Type B pancreatic cell (in vitro differentiated cells): ENCODE measurements at regions not wholly inside any gene's neighbourhood (a gene's known extent, or its start where the extent isn't known, plus 50 kb on each side); places are given as distances from the start of the nearest gene placed in this dataset.

Source experiments
- DNase-seq: peaks from one replicate; pipeline ENCODE4 v3.0.0; 2021; ENCODE audit warnings: mixed read lengths; ENCODE audit not compliant: unreplicated experiment; ENCODE audit errors: extremely low spot score
- H3K27ac Mint-ChIP-seq: 2 replicates; pipeline ENCODE4 v1.8.0; 2021; ENCODE audit warnings: mild to moderate bottlenecking, mixed read lengths
- H3K27me3 Mint-ChIP-seq: 2 replicates; pipeline ENCODE4 v1.8.0; 2021; ENCODE audit warnings: mixed read lengths
- H3K36me3 Mint-ChIP-seq: 2 replicates; pipeline ENCODE4 v1.8.0; 2021; ENCODE audit warnings: mixed read lengths
- H3K4me1 Mint-ChIP-seq: one replicate; pipeline ENCODE4 v1.8.0; 2021; ENCODE audit warnings: mixed read lengths; ENCODE audit not compliant: unreplicated experiment
- H3K4me3 Mint-ChIP-seq: 2 replicates; pipeline ENCODE4 v1.8.0; 2021; ENCODE audit warnings: mild to moderate bottlenecking, mixed read lengths
- H3K9me3 Mint-ChIP-seq: 2 replicates; pipeline ENCODE4 v1.8.0; 2021; ENCODE audit warnings: mixed read lengths
- TF ChIP-seq, protein P1 (sequence below): fragments of 200-600 bp; sonication (generic); conservative IDR thresholded peaks from 2 replicates; pipeline ENCODE4 v1.5.0; 2021; ENCODE audit warnings: antibody characterized with exemption, mild to moderate bottlenecking

DNA sequence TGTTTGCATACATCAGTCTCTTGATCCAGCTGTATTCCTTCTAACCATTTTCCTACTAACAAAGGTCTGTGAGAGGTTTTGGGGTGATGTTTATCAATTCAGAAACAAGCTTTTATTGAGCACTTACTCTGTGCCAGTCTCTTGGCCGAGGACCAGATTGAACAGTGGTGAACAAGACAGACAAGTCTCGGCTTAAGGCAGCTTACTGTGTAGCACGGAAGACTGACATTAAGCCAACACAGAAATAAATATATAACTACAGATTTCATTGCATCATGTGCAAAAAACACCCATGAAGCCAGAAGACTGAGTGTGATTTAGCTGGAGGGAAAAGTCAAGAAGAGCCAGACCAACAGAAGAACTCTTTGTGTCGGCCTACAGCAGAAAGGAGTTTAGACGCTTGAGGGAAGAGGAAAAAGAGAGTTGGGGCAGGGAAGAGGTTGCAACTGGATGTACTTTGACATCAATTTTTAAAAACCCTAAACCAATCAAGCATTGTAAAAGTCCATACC, 549.6 kb upstream of the CITED2 start:
- no peak for DNase-seq
- Mint-ChIP-seq H3K4me1 (peaks cover 32% of the 10 kb centered on the region), H3K4me3 (no peak overlapping the region), H3K9me3 (peaks cover 10% of the 10 kb centered on the region), H3K27ac (no peak overlapping the region), H3K27me3 (peaks cover 2% of the 10 kb centered on the region), H3K36me3 (no peaks in the 10 kb centered on the region)
- TF ChIP-seq, protein P1, sequence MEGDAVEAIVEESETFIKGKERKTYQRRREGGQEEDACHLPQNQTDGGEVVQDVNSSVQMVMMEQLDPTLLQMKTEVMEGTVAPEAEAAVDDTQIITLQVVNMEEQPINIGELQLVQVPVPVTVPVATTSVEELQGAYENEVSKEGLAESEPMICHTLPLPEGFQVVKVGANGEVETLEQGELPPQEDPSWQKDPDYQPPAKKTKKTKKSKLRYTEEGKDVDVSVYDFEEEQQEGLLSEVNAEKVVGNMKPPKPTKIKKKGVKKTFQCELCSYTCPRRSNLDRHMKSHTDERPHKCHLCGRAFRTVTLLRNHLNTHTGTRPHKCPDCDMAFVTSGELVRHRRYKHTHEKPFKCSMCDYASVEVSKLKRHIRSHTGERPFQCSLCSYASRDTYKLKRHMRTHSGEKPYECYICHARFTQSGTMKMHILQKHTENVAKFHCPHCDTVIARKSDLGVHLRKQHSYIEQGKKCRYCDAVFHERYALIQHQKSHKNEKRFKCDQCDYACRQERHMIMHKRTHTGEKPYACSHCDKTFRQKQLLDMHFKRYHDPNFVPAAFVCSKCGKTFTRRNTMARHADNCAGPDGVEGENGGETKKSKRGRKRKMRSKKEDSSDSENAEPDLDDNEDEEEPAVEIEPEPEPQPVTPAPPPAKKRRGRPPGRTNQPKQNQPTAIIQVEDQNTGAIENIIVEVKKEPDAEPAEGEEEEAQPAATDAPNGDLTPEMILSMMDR: no peak

GRCh38 chr6:139922236-139922635, 547.8 kb upstream of the CITED2 start:
- Mint-ChIP-seq H3K27me3 (peaks cover 2% of the 10 kb centered on the region), H3K4me3 (no peak overlapping the region), H3K27ac (no peak overlapping the region), H3K4me1 (peaks cover 42% of the 10 kb centered on the region), H3K36me3 (no peaks in the 10 kb centered on the region), H3K9me3 (peaks cover 10% of the 10 kb centered on the region)
- TF ChIP-seq, protein P1: no peak
- DNase-seq: no peak

- Mint-ChIP-seq H3K9me3 (peaks cover 10% of the 10 kb centered on the region), H3K27ac (no peak overlapping the region), H3K4me3 (no peak overlapping the region), H3K4me1 (peaks cover 34% of the 10 kb centered on the region), H3K27me3 (peaks cover 2% of the 10 kb centered on the region), H3K36me3 (no peaks in the 10 kb centered on the region)
- TF ChIP-seq, protein P1: no peak
- DNase-seq: no peak
These were observed 546.3 kb upstream of the CITED2 start for GRCh38 chr6:139920776-139921100.

DNA sequence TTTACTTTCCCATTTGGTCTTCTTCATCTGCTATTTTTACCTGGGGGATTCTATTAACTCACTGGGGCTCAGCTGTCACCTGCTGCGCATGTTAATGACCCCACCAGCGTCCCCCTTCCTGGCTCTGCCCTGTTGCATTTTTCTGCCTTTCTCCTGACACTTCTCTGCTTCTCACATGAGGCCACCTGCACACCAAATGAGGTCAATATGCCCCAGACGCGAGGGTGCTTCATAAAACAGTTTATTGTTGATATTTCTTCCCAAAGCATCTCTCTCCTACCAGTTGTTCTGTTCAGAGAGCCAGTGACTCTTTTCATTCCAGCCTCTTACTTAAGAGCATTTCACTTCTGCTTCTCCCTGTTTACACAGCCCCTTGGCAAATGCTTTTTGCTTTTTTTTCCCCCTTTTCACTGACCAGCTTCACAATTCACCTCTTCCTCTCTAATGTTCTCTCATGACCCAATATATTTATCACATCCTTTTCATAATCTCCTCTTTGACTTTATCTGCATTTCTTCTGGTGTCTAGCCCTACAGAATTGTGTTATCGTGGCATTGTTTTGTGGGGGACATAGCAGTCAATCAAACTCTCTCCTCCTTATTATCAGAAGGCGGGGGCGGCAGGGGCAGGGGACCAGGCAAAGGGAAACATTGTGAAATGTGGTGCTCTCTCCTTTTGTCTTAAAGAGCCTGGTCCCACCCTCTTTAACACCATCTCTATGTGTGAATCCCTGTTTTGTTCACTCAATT, 545.8 kb upstream of the CITED2 start:
- Mint-ChIP-seq H3K27ac (no peak overlapping the region), H3K27me3 (peaks cover 2% of the 10 kb centered on the region), H3K4me1 (peaks cover 29% of the 10 kb centered on the region), H3K9me3 (peaks cover 10% of the 10 kb centered on the region), H3K36me3 (no peaks in the 10 kb centered on the region), H3K4me3 (no peak overlapping the region)
- DNase-seq: no peak
- TF ChIP-seq, protein P1: no peak

GRCh38 chr6:139919107-139920026, 544.9 kb upstream of the CITED2 start:
- Mint-ChIP-seq H3K9me3 (peaks cover 11% of the 10 kb centered on the region), H3K4me3 (no peak overlapping the region), H3K27ac (no peak overlapping the region), H3K27me3 (peaks cover 2% of the 10 kb centered on the region), H3K36me3 (no peaks in the 10 kb centered on the region), H3K4me1 (peaks cover 27% of the 10 kb centered on the region)
- no peak for DNase-seq
- TF ChIP-seq, protein P1: no peak
